HEK293 (cell line): ENCODE measurements at regions not wholly inside any gene's neighbourhood (a gene's known extent, or its start where the extent isn't known, plus 50 kb on each side); places are given as distances from the start of the nearest gene placed in this dataset.

ENCODE experiments used
- CTCF ChIA-PET: fragments of 350-600 bp; formaldehyde crosslinking; extraction: SDS; loops from one replicate; lab custom pipeline; 2021; ENCODE audit warnings: antibody characterized with exemption; lab: Yijun Ruan, JAX
- POLR2A ChIA-PET: fragments of 300-600 bp; formaldehyde crosslinking; extraction: SDS; loops from one replicate; lab custom pipeline; 2020; ENCODE audit warnings: antibody characterized with exemption, inconsistent platforms; lab: Yijun Ruan, JAX
- H3K27ac ChIP-seq: fragments of 200-500 bp; sonication (Bioruptor generic); 2 replicates; pipeline ENCODE4 v1.5.1; 2014; ENCODE audit warnings: low read depth, low read length, control low read depth, inconsistent platforms; ENCODE audit errors: extremely low read depth
- H3K36me3 ChIP-seq, 2 experiments: fragments of 200-500 bp in 1 of 2; sonication (Bioruptor generic) in 1 of 2; 1 replicate in 1 of 2; 2 replicates in 1 of 2; pipeline ENCODE4 v1.5.1; 2014 to 2017; ENCODE audit warnings: inconsistent platforms in 2 of 2, low read length in 2 of 2; ENCODE audit not compliant: control insufficient read depth in 2 of 2, insufficient read depth in 1 of 2
- H3K4me1 ChIP-seq: fragments of 200-500 bp; sonication (Bioruptor generic); 2 replicates; pipeline ENCODE4 v1.5.1; 2014; ENCODE audit warnings: mild to moderate bottlenecking, low read length, inconsistent platforms; ENCODE audit not compliant: control insufficient read depth, insufficient read depth
- H3K4me3 ChIP-seq: 2 replicates; pipeline ENCODE4 v1.5.1; 2011; ENCODE audit warnings: low read depth, mild to moderate bottlenecking, control low read depth, low read length, moderate library complexity
- H3K9me3 ChIP-seq: fragments of 200-500 bp; sonication (Bioruptor generic); 2 replicates; pipeline ENCODE4 v1.5.1; 2014; ENCODE audit warnings: low read depth, low read length, inconsistent platforms; ENCODE audit not compliant: control insufficient read depth, insufficient read depth
- FEZF1 ChIP-seq: fragments of 450-650 bp; formaldehyde crosslinking; IDR thresholded peaks from 2 replicates; pipeline ENCODE4 v1.5.1; 2016; ENCODE audit warnings: missing biosample characterization, missing genetic modification characterization
- GLI2 ChIP-seq: fragments of 450-650 bp; formaldehyde crosslinking; IDR thresholded peaks from 2 replicates; pipeline ENCODE4; 2017; ENCODE audit warnings: missing biosample characterization, missing genetic modification characterization, low read depth, borderline replicate concordance
- GLI4 ChIP-seq: fragments of 450-650 bp; formaldehyde crosslinking; IDR thresholded peaks from 2 replicates; pipeline ENCODE4 v1.5.1; 2016; ENCODE audit warnings: missing biosample characterization, missing genetic modification characterization
- SP3 ChIP-seq: fragments of 450-650 bp; formaldehyde crosslinking; IDR thresholded peaks from 2 replicates; pipeline ENCODE4 v1.5.1; 2016; ENCODE audit warnings: missing biosample characterization, missing genetic modification characterization
- ZBTB10 ChIP-seq: fragments of 450-650 bp; formaldehyde crosslinking; IDR thresholded peaks from 2 replicates; pipeline ENCODE4 v1.5.1; 2016; ENCODE audit warnings: missing biosample characterization, missing genetic modification characterization
- ZFP37 ChIP-seq: fragments of 450-650 bp; formaldehyde crosslinking; IDR thresholded peaks from 2 replicates; pipeline ENCODE4 v1.5.1; 2016; ENCODE audit warnings: missing biosample characterization, missing genetic modification characterization
- ZIC2 ChIP-seq: fragments of 450-650 bp; formaldehyde crosslinking; IDR thresholded peaks from 2 replicates; pipeline ENCODE4 v1.5.1; 2016; ENCODE audit warnings: missing biosample characterization, missing genetic modification characterization
- ZNF138 ChIP-seq: fragments of 450-650 bp; formaldehyde crosslinking; IDR thresholded peaks from 2 replicates; pipeline ENCODE4 v1.5.1; 2016; ENCODE audit warnings: missing biosample characterization, missing genetic modification characterization, borderline replicate concordance
- ZNF155 ChIP-seq: fragments of 450-650 bp; formaldehyde crosslinking; IDR thresholded peaks from 2 replicates; pipeline ENCODE4 v1.5.1; 2016; ENCODE audit warnings: missing biosample characterization, missing genetic modification characterization
- ZNF214 ChIP-seq: fragments of 450-650 bp; formaldehyde crosslinking; IDR thresholded peaks from 2 replicates; pipeline ENCODE4 v1.5.1; 2017; ENCODE audit warnings: missing biosample characterization, mild to moderate bottlenecking, missing genetic modification characterization, borderline replicate concordance
- ZNF239 ChIP-seq: fragments of 450-650 bp; formaldehyde crosslinking; IDR thresholded peaks from 2 replicates; pipeline ENCODE4 v1.5.1; 2016; ENCODE audit warnings: missing biosample characterization, missing genetic modification characterization
- ZNF302 ChIP-seq: fragments of 450-650 bp; formaldehyde crosslinking; IDR thresholded peaks from 2 replicates; pipeline ENCODE4 v1.5.1; 2016; ENCODE audit warnings: missing biosample characterization, missing genetic modification characterization, low read depth
- ZNF324 ChIP-seq: fragments of 450-650 bp; formaldehyde crosslinking; IDR thresholded peaks from 2 replicates; pipeline ENCODE4 v1.5.1; 2016; ENCODE audit warnings: missing biosample characterization, missing genetic modification characterization
- ZNF394 ChIP-seq: fragments of 450-650 bp; formaldehyde crosslinking; IDR thresholded peaks from 2 replicates; pipeline ENCODE4 v1.5.1; 2016; ENCODE audit warnings: missing biosample characterization, missing genetic modification characterization, mild to moderate bottlenecking, moderate library complexity, borderline replicate concordance
- ZNF510 ChIP-seq: fragments of 450-650 bp; formaldehyde crosslinking; IDR thresholded peaks from 2 replicates; pipeline ENCODE4 v1.5.1; 2018; ENCODE audit warnings: mild to moderate bottlenecking, missing genetic modification characterization, missing biosample characterization; ENCODE audit not compliant: insufficient replicate concordance
- ZNF560 ChIP-seq: fragments of 450-650 bp; formaldehyde crosslinking; IDR thresholded peaks from 2 replicates; pipeline ENCODE4 v1.5.1; 2017; ENCODE audit warnings: missing biosample characterization, missing genetic modification characterization, borderline replicate concordance
- ZNF596 ChIP-seq: fragments of 450-650 bp; IDR thresholded peaks from 2 replicates; pipeline ENCODE4 v1.5.0; 2018; ENCODE audit warnings: missing biosample characterization, mild to moderate bottlenecking, missing genetic modification characterization, moderate library complexity
- ZNF610 ChIP-seq: fragments of 450-650 bp; formaldehyde crosslinking; IDR thresholded peaks from 2 replicates; pipeline ENCODE4 v1.5.1; 2016; ENCODE audit warnings: missing biosample characterization, missing genetic modification characterization, borderline replicate concordance
- ZNF621 ChIP-seq: fragments of 450-650 bp; formaldehyde crosslinking; IDR thresholded peaks from 2 replicates; pipeline ENCODE4 v1.5.1; 2017; ENCODE audit warnings: missing biosample characterization, missing genetic modification characterization
- ZNF747 ChIP-seq: fragments of 450-650 bp; formaldehyde crosslinking; IDR thresholded peaks from 2 replicates; pipeline ENCODE4 v1.5.1; 2016; ENCODE audit warnings: missing biosample characterization, missing genetic modification characterization
- ZNF776 ChIP-seq: fragments of 450-650 bp; formaldehyde crosslinking; IDR thresholded peaks from 2 replicates; pipeline ENCODE4 v1.5.0; 2017; ENCODE audit warnings: missing biosample characterization, missing genetic modification characterization, borderline replicate concordance
- ZNF792 ChIP-seq: fragments of 450-650 bp; formaldehyde crosslinking; IDR thresholded peaks from 2 replicates; pipeline ENCODE4 v1.5.1; 2016; ENCODE audit warnings: missing biosample characterization, missing genetic modification characterization
- ZSCAN16 ChIP-seq: fragments of 450-650 bp; formaldehyde crosslinking; IDR thresholded peaks from 2 replicates; pipeline ENCODE4 v1.5.1; 2016; ENCODE audit warnings: missing biosample characterization, missing genetic modification characterization
- TF ChIP-seq, protein P1 (sequence below): fragments of 450-650 bp; formaldehyde crosslinking; IDR thresholded peaks from 2 replicates; pipeline ENCODE4 v1.5.1; 2016; ENCODE audit warnings: missing biosample characterization, missing genetic modification characterization

- no peaks in the 10 kb centered on the region for H3K4me1 ChIP-seq
- no peaks in the 10 kb centered on the region for H3K9me3 ChIP-seq
- H3K36me3 ChIP-seq, result no peaks in the 10 kb centered on the region
- H3K4me3 ChIP-seq, result no peak overlapping the region
- ChIA-PET POLR2A (no interaction called here), CTCF (no interaction called here)
- no peak overlapping the region for H3K27ac ChIP-seq
- TF ChIP-seq ZNF596 (peak; percentile 79; the same call in 1 of the 2 replicates), ZNF155 (tag by site-specific recombination) (no peak)
These were observed 166.7 kb downstream of the USP12 start for GRCh38 chr13:27004866-27005265.

DNA sequence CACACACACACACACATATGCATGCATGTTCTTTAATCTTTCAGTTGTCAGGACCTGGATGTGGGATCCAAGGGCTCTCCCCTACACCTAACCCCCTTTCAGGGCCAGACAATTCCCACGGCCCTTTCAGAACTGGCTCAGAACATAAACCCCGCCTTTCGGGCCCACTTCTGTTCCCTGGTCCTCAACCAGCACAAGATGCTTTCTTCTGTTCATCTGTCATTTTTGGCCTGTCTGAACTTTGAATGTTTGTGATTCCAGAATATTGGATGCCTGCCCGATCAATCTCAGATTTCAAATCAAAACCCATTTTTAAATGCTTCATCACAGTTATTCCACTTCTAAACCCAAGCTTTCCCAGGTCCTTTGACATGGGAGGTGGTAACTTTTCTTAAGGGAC is 167.3 kb downstream of the USP12 start:
- no peaks in the 10 kb centered on the region for H3K9me3 ChIP-seq
- CTCF ChIA-PET, result no interaction called here
- no peak for TF ChIP-seq ZNF239 (tag by site-specific recombination)
- TF ChIP-seq, all 188 proteins: peak for 0
- Histone ChIP-seq H3K4me1 (no peaks in the 10 kb centered on the region), H3K27ac (no peak overlapping the region), H3K36me3 (no peaks in the 10 kb centered on the region), H3K4me3 (no peak overlapping the region)
- POLR2A ChIA-PET, result no interaction called here

- ChIA-PET POLR2A (interaction anchor here (0.8 kb wide), 1 partner anchor 13 kb away, joined by 3 read pairs; no protein-coding TSS in a partner anchor), CTCF (no interaction called here)
- Histone ChIP-seq H3K4me1 (no peaks in the 10 kb centered on the region), H3K36me3 (no peaks in the 10 kb centered on the region), H3K27ac (no peak overlapping the region), H3K4me3 (no peak overlapping the region), H3K9me3 (no peaks in the 10 kb centered on the region)
- TF ChIP-seq GLI2 (no peak), ZNF792 (no peak), ZBTB10 (no peak), ZNF302 (tag by site-specific recombination) (no peak), ZSCAN16 (tag by site-specific recombination) (no peak), ZNF560 (tag by site-specific recombination) (no peak), ZNF394 (tag by site-specific recombination) (no peak), SP3 (tag by site-specific recombination) (no peak), GLI4 (no peak)
These were observed 169.9 kb downstream of the USP12 start for GRCh38 chr13:27001705-27002104.

GRCh38 chr13:27000686-27001085 is 170.9 kb downstream of the USP12 start:
- no peaks in the 10 kb centered on the region for H3K9me3 ChIP-seq
- H3K36me3 ChIP-seq, result no peaks in the 10 kb centered on the region
- no peak overlapping the region for H3K4me3 ChIP-seq
- ChIA-PET CTCF (interaction anchor here (0.6 to 1.2 kb wide), 3 partner anchors 53 to 994 kb away, joined by 3 read pairs; no protein-coding TSS in a partner anchor), POLR2A (no interaction called here)
- no peak overlapping the region for H3K27ac ChIP-seq
- TF ChIP-seq ZFP37 (tag by site-specific recombination) (no peak), ZNF747 (no peak), FEZF1 (no peak), ZIC2 (no peak), ZNF510 (tag by site-specific recombination) (no peak), ZNF138 (tag by site-specific recombination) (no peak), ZNF610 (tag by site-specific recombination) (no peak), ZNF155 (tag by site-specific recombination) (no peak), ZNF214 (tag by site-specific recombination) (no peak), ZNF776 (no peak), ZNF324 (tag by site-specific recombination) (no peak), ZNF621 (tag by site-specific recombination) (no peak)
- TF ChIP-seq, protein P1, sequence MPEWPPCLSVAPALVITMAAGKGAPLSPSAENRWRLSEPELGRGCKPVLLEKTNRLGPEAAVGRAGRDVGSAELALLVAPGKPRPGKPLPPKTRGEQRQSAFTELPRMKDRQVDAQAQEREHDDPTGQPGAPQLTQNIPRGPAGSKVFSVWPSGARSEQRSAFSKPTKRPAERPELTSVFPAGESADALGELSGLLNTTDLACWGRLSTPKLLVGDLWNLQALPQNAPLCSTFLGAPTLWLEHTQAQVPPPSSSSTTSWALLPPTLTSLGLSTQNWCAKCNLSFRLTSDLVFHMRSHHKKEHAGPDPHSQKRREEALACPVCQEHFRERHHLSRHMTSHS, result no peak
- no peaks in the 10 kb centered on the region for H3K4me1 ChIP-seq
